ENCODE measurements at regions not wholly inside any gene's neighbourhood (a gene's known extent, or its start where the extent isn't known, plus 50 kb on each side); places are given as distances from the start of the nearest gene placed in this dataset.
"Not testable (repeated sequence)": the region's sequence is repeated elsewhere in the genome, so short reads cannot be mapped to it uniquely, and the experiment has no call there.

- TF ChIP-seq CTCF (optimal IDR thresholded peaks at IDR 0.05 in 1 of 3, IDR thresholded peaks at IDR 0.05 in 1 of 3, conservative IDR thresholded peaks at IDR 0.05 in 1 of 3; ENCODE audit: extremely low read depth in 1 of 3, insufficient read depth in 2 of 3, low read length in 3 of 3); EZH2 (IDR thresholded peaks at IDR 0.05; ENCODE audit: low read length): not testable (repeated sequence)
Observed at GRCh38 chr3:15907403-15907802, 109.6 kb upstream of the ANKRD28 start.

All from keratinocyte (primary cell).